ENCODE measurements at regions not wholly inside any gene's neighbourhood (a gene's known extent, or its start where the extent isn't known, plus 50 kb on each side); places are given as distances from the start of the nearest gene placed in this dataset.

GRCh38 chrX:13427441-13428052 lies 107.7 kb upstream of the ATXN3L start:
- no peak for TF ChIP-seq POLR2A (IDR thresholded peaks at IDR 0.05)
- TF ChIP-seq, protein P1, sequence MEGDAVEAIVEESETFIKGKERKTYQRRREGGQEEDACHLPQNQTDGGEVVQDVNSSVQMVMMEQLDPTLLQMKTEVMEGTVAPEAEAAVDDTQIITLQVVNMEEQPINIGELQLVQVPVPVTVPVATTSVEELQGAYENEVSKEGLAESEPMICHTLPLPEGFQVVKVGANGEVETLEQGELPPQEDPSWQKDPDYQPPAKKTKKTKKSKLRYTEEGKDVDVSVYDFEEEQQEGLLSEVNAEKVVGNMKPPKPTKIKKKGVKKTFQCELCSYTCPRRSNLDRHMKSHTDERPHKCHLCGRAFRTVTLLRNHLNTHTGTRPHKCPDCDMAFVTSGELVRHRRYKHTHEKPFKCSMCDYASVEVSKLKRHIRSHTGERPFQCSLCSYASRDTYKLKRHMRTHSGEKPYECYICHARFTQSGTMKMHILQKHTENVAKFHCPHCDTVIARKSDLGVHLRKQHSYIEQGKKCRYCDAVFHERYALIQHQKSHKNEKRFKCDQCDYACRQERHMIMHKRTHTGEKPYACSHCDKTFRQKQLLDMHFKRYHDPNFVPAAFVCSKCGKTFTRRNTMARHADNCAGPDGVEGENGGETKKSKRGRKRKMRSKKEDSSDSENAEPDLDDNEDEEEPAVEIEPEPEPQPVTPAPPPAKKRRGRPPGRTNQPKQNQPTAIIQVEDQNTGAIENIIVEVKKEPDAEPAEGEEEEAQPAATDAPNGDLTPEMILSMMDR (IDR thresholded peaks at IDR 0.05), result no peak

Data from lower leg skin (tissue), 3 donors.